Sigmoid colon (tissue), 4 donors: ENCODE measurements at regions not wholly inside any gene's neighbourhood (a gene's known extent, or its start where the extent isn't known, plus 50 kb on each side); places are given as distances from the start of the nearest gene placed in this dataset.

Experiments used
- POLR2A ChIP-seq, 2 donors: fragments of 450-650 bp; IDR thresholded peaks; one replicate each; pipeline ENCODE4 v1.6.1; 2016; ENCODE audit warnings: antibody characterized with exemption in 2 of 2, mild to moderate bottlenecking in 2 of 2, moderate library complexity in 2 of 2
- POLR2AphosphoS5 ChIP-seq, 4 donors: sonication (generic); formaldehyde crosslinking; IDR thresholded peaks; one replicate each; pipeline ENCODE4 v1.6.1; 2017; ENCODE audit warnings: antibody characterized with exemption in 4 of 4
- TF ChIP-seq, protein P1 (sequence below), 4 experiments: fragments of 450-650 bp in 3 of 4; fragments of 200-600 bp in 1 of 4; IDR thresholded peaks; one replicate each; pipeline ENCODE4 v1.5.1; 2016 to 2019; ENCODE audit warnings: antibody characterized with exemption in 4 of 4, mild to moderate bottlenecking in 3 of 4, moderate library complexity in 2 of 4

DNA sequence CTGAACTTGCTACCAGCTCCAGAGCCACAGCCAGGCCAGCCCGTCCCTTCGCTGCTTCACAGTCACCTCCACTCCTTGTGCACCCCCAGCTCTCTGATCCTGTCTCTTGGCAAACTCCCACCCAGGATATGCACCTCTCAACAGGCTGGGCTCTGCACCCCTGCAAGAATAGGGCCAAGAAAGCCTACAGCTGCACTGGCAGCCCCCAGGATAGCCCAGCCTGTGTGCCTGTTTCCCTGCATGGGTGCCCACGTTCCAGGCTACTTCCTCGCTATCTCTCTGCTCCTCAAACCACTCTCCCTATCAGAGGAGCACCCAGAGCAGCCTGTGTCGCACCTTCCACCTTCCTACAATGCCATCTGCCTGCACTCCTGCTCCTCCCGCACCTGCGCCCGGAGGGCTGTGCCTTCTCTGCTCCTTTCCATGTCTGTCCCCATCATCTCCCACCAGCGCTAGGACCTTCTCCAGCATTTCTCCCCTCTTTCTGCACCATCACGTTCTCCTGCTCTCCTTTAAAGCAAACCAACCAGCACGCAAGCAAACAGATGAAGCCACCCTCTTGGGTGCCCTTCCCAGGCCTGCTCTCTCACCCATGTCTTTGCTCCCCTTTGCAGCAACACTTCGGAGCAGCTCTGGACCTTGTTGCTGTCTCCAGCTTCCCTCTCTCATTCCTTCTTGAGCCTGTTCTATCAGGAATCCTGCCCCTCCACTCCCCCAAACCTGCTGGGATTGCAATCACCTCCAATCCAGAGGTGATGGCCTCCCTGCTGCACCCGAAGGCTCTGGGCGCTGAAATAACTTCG lies 313.2 kb upstream of the HS6ST1 start:
- TF ChIP-seq, protein P1, sequence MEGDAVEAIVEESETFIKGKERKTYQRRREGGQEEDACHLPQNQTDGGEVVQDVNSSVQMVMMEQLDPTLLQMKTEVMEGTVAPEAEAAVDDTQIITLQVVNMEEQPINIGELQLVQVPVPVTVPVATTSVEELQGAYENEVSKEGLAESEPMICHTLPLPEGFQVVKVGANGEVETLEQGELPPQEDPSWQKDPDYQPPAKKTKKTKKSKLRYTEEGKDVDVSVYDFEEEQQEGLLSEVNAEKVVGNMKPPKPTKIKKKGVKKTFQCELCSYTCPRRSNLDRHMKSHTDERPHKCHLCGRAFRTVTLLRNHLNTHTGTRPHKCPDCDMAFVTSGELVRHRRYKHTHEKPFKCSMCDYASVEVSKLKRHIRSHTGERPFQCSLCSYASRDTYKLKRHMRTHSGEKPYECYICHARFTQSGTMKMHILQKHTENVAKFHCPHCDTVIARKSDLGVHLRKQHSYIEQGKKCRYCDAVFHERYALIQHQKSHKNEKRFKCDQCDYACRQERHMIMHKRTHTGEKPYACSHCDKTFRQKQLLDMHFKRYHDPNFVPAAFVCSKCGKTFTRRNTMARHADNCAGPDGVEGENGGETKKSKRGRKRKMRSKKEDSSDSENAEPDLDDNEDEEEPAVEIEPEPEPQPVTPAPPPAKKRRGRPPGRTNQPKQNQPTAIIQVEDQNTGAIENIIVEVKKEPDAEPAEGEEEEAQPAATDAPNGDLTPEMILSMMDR (IDR thresholded peaks at IDR 0.05): no peak
- TF ChIP-seq POLR2A (IDR thresholded peaks at IDR 0.05) (no peak), POLR2AphosphoS5 (IDR thresholded peaks at IDR 0.05) (no peak)
